D721Med (cell line): ENCODE measurements at regions not wholly inside any gene's neighbourhood (a gene's known extent, or its start where the extent isn't known, plus 50 kb on each side); places are given as distances from the start of the nearest gene placed in this dataset.

ENCODE experiments used
- DNase-seq: peaks from one replicate; pipeline ENCODE4 v3.0.0; 2011; ENCODE audit warnings: low spot score; ENCODE audit not compliant: insufficient read length
- FAIRE-seq: peaks from 2 replicates; lab custom pipeline; 2011; peaks lifted over from hg19 to GRCh38; lab: Jason Lieb, UNC
- TF ChIP-seq, protein P1 (sequence below): IDR thresholded peaks from 2 replicates; pipeline ENCODE4 v1.5.1; 2012; ENCODE audit warnings: mild to moderate bottlenecking, control low read depth; ENCODE audit not compliant: insufficient read depth; ENCODE audit errors: missing control alignments

DNA sequence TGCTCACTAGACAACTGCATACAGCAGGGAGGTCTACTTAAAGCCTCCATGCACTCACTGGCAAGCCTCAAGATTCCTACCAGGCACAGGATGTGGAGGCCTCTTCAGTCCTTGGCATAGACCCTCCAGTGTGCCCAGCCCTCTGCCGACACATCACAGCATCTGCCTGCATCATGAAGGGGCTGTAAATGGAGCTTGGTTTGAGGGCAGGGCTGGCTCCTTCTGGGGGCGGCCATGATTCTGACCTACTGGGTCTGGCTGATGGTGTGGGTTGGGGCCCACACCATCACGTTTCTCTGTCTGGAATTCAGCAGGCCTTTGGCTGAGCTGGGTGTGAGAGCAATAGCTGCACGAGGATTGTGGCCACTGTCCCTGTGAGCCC, 84.9 kb upstream of the SHB start:
- TF ChIP-seq, protein P1, sequence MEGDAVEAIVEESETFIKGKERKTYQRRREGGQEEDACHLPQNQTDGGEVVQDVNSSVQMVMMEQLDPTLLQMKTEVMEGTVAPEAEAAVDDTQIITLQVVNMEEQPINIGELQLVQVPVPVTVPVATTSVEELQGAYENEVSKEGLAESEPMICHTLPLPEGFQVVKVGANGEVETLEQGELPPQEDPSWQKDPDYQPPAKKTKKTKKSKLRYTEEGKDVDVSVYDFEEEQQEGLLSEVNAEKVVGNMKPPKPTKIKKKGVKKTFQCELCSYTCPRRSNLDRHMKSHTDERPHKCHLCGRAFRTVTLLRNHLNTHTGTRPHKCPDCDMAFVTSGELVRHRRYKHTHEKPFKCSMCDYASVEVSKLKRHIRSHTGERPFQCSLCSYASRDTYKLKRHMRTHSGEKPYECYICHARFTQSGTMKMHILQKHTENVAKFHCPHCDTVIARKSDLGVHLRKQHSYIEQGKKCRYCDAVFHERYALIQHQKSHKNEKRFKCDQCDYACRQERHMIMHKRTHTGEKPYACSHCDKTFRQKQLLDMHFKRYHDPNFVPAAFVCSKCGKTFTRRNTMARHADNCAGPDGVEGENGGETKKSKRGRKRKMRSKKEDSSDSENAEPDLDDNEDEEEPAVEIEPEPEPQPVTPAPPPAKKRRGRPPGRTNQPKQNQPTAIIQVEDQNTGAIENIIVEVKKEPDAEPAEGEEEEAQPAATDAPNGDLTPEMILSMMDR = no peak
- DNase-seq = no peak
- no peak for FAIRE-seq

DNA sequence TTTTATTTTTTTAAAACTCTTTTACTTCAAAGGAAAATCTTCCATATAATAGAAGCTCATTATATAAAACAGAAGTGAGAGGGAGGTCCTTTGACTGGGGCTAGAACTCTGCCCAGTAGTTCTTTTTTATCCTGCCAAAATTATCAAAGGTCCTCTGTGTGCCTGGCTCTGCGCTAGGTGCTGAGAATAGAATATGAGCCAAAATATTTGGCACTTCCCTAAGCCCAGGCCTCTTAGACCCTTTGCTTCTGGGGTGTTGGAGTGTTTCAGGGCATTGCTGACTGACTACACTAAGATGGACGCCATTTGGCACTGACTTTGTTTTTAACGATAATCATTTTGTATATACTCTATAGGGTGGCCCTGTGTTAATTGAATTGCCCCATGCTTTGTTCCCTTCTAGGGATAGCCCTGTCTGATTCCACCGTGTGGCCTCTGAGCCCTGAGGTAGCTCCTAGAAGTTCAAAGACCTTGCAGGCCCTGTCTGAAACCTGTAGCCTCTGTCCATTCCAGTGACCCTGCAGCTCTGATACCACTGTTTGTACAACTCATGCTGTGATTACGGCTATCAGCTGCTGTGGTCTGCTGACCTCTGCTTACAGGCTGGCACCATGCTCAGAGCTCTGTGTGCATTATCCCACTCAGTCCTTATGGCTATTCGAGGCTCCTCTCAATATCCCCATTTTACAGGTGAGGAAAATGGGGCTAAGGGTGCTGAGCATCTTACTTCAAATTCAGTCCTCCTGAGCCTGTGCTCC, 84.3 kb upstream of the SHB start:
- no peak for FAIRE-seq
- TF ChIP-seq, protein P1 = no peak
- no peak for DNase-seq

DNA sequence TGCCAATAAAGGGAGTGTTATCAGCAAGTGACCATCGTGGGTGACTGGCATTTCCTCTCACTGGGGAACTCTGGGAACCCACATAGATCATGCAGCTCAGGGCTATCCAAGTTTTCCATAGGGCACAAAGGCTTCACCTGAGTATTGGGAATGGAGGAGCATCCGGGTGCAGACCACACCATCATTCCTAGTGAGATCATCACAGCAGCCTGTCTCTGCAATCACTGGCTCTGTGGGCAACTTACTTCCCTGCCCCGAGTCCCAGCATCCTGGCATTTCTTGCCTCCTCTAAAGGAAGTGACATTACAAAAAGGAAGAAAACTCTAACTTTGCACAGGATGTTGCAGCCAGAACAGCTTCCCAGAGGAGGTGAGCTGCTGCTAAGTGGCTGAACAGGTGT, 80.6 kb upstream of the SHB start:
- DNase-seq (no peak), FAIRE-seq (no peak)
- TF ChIP-seq, protein P1 = no peak

DNA sequence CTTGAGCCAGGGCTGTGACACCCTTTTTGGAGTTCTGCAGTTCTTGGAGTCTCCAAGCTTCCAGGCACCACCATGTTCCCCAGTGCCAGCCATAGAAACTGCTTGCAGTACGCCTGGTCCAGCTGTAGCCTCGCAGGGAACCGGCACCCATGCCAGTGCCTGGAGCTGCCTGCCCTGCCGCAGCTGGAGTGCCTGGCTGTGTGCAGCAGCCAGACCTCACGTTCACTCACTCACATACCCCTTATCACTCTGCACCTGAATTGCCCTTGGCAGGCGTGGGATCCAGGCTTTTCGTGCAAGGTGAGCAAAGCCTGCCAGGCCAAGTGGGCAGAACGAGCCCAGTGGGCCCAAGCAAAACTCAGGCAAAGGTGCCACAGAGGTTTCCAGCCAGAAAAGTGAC, 77.8 kb upstream of the SHB start:
- DNase-seq (no peak), FAIRE-seq (no peak)
- TF ChIP-seq, protein P1 = no peak

DNA sequence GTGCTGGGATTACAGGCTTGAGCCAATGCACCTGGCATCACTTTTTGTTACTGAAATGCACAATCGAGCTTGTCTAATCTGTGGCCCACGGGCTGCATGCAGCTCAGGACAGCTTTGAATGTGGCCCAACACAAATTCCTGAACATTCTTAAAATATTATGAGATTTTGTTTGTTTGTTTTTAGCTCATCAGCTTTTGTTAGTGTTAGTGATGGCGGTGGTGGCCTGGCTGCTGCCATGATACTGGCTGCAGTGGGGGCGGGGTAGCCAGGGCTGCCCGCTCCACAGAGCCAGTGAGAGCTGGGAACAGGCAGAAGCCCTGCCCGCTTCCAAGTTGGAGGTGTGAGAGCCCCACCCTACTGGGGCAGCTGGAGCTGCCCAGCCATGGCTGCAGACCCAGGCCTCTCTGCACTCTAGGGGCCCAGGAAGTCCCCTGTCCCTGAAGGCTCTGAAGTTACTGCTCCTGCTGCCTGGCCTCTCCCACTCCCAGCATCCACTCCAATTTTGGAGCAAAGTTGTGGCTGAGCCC, 76.6 kb upstream of the SHB start:
- TF ChIP-seq, protein P1 = no peak
- DNase-seq = no peak
- no peak for FAIRE-seq

DNA sequence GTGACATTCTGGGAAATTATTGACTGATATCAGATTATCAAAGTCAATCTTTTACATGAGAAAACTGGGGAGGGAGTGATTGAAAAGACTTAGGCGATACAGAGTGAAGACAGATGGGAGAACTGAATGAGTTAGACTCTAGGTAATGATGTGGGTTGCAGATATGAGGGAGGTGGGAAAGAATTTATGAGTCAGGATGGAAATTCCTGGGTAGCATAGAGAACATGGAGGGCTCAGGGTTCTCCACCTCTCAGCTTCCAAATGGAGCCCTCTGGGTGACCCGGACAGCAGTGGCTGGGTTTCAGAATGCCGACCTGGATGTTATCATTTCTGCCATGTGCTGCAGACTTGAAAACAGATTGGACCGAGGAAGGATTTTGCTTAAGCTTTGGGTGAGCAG, 75.4 kb upstream of the SHB start:
- TF ChIP-seq, protein P1 = no peak
- no peak for FAIRE-seq
- DNase-seq = no peak
